ENCODE measurements at regions not wholly inside any gene's neighbourhood (a gene's known extent, or its start where the extent isn't known, plus 50 kb on each side); places are given as distances from the start of the nearest gene placed in this dataset.

DNA sequence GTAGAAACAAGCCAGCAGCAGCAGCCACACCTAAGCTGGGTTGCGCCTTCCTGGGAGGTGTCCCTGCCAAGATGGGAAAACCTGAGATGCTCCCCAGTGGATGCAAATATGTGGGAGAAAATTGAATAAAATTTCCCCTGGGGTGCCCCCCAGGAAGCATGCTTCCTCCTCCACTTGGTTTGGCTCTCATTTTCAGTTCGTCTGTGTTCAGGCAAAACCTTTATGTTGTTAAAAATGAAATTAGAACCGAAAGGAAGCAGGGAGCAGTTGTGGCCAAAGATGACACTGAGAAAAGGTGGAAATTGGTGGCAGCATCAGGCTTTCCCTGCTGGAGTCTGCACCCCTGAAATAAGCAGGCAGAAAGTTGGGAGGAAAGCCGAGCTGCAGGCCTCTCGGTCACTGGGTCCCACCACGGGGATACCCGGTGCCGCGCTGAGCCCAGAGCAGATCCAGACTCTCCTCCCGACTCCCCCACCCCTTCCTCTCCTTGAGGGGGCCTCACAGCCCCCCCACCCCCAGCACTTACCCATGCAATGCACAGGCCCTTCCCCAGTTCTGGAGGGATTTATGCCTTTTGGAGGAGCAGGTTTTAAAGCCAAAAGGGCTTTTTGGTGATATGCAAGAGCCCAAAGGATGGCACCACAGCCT is 267.7 kb upstream of the SPRED2 start:
- Histone ChIP-seq H3K4me1 (ENCODE audit: control insufficient read depth in 2 of 2, insufficient read depth in 2 of 2, low read length in 1 of 2) (no peaks in the 10 kb centered on the region), H3K36me3 (ENCODE audit: control insufficient read depth in 2 of 2, insufficient read depth in 2 of 2, low read length in 1 of 2) (no peaks in the 10 kb centered on the region), H3K9me3 (ENCODE audit: control insufficient read depth in 2 of 2, insufficient read depth in 1 of 2, low read depth in 1 of 2, low read length in 1 of 2) (no peaks in the 10 kb centered on the region), H3K27ac (ENCODE audit: low read depth in 2 of 2, low read length in 1 of 2) (no peak overlapping the region), H3K4me3 (ENCODE audit: low read depth in 1 of 2, low read length in 2 of 2) (no peak overlapping the region), H3K27me3 (ENCODE audit: control insufficient read depth in 1 of 2, insufficient read depth in 2 of 2, low read length in 2 of 2) (no peaks in the 10 kb centered on the region)
- 71 to 75% methylated on average over 7 to 10 of the region's 10 CpGs for WGBS, 2 donors

- Histone ChIP-seq H3K36me3 (ENCODE audit: control insufficient read depth in 2 of 2, insufficient read depth in 2 of 2, low read length in 1 of 2) (no peaks in the 10 kb centered on the region), H3K9me3 (ENCODE audit: control insufficient read depth in 2 of 2, insufficient read depth in 1 of 2, low read depth in 1 of 2, low read length in 1 of 2) (no peaks in the 10 kb centered on the region), H3K4me3 (ENCODE audit: low read depth in 1 of 2, low read length in 2 of 2) (no peak overlapping the region), H3K27me3 (ENCODE audit: control insufficient read depth in 1 of 2, insufficient read depth in 2 of 2, low read length in 2 of 2) (peaks cover 0 to 5% of the 10 kb centered on the region in 2 donors), H3K4me1 (ENCODE audit: control insufficient read depth in 2 of 2, insufficient read depth in 2 of 2, low read length in 1 of 2) (no peaks in the 10 kb centered on the region), H3K27ac (ENCODE audit: low read depth in 2 of 2, low read length in 1 of 2) (no peak overlapping the region)
- 67 to 85% methylated on average over 5 of the region's 5 CpGs for WGBS, 2 donors
These were observed 259.4 kb upstream of the SPRED2 start for GRCh38 chr2:65691816-65692215.

DNA sequence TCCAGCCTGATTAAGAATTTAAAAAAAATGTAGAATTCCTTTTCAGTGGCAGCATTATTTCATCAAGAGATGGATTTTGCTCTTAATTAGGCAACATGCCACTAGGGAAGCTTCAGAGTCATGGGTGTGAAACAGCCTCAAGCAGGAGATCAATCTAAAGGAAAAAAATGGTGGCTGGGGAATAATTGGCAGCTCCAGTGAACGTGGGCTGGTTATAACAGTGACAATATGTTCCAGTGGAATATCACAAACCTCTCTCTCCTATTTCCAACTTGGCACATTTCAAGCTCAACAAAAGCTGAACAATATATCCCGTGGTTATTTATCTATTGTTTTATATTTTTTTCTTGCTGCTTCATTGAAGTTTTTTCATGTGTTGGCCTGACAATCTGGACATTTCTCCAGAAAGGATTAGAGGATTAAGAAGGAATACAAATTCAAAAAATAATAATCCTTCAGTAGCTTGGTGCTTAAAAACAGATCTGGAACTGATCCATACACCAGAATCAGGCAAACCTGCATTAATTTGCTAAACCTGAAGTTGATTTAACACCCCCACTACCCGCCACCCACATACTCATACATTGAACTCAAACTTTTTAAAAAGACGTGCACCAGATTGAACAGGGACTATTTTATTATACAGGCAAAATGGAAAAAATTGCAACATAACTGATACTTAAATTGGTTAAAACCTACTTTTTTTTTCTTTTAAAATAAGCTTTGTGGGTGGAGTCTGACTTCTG is 255.9 kb upstream of the SPRED2 start:
- H3K9me3 ChIP-seq (ENCODE audit: control insufficient read depth in 2 of 2, insufficient read depth in 1 of 2, low read depth in 1 of 2, low read length in 1 of 2): no peaks in the 10 kb centered on the region
- no peaks in the 10 kb centered on the region for H3K4me1 ChIP-seq (ENCODE audit: control insufficient read depth in 2 of 2, insufficient read depth in 2 of 2, low read length in 1 of 2)
- H3K4me3 ChIP-seq (ENCODE audit: low read depth in 1 of 2, low read length in 2 of 2): no peak overlapping the region
- H3K27ac ChIP-seq (ENCODE audit: low read depth in 2 of 2, low read length in 1 of 2): no peak overlapping the region
- WGBS, 2 donors: 37 to 60% methylated on average over 4 of the region's 4 CpGs
- no peaks in the 10 kb centered on the region for H3K36me3 ChIP-seq (ENCODE audit: control insufficient read depth in 2 of 2, insufficient read depth in 2 of 2, low read length in 1 of 2)
- peaks cover 0 to 5% of the 10 kb centered on the region in 2 donors for H3K27me3 ChIP-seq (ENCODE audit: control insufficient read depth in 1 of 2, insufficient read depth in 2 of 2, low read length in 2 of 2)

DNA sequence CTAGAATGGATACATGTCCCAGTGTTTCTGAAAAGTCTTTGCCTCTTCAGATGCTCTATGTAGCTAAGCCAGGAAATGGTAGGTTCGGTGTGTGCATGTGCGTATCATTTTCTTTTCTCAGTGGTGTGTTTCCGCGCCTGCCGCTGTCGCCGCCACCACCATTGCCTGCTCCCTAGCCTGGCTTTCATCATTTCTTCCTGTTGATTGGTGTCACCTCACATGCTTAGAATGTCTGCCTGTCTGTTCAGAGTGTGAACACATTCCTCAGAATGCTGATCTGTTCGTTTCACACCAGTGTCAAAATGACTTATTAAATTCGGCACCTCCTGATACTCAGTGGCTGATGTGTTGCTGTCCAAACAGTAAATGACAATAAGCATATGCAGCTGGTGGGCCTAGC is 255.2 kb upstream of the SPRED2 start:
- Histone ChIP-seq H3K36me3 (ENCODE audit: control insufficient read depth in 2 of 2, insufficient read depth in 2 of 2, low read length in 1 of 2) (no peaks in the 10 kb centered on the region), H3K27me3 (ENCODE audit: control insufficient read depth in 1 of 2, insufficient read depth in 2 of 2, low read length in 2 of 2) (peaks cover 0 to 5% of the 10 kb centered on the region in 2 donors), H3K27ac (ENCODE audit: low read depth in 2 of 2, low read length in 1 of 2) (no peak overlapping the region), H3K9me3 (ENCODE audit: control insufficient read depth in 2 of 2, insufficient read depth in 1 of 2, low read depth in 1 of 2, low read length in 1 of 2) (no peaks in the 10 kb centered on the region), H3K4me1 (ENCODE audit: control insufficient read depth in 2 of 2, insufficient read depth in 2 of 2, low read length in 1 of 2) (no peaks in the 10 kb centered on the region), H3K4me3 (ENCODE audit: low read depth in 1 of 2, low read length in 2 of 2) (no peak overlapping the region)
- 87 to 91% methylated on average over 9 of the region's 9 CpGs for WGBS, 2 donors

- Histone ChIP-seq H3K27me3 (ENCODE audit: control insufficient read depth in 1 of 2, insufficient read depth in 2 of 2, low read length in 2 of 2) (peaks cover 0 to 5% of the 10 kb centered on the region in 2 donors), H3K9me3 (ENCODE audit: control insufficient read depth in 2 of 2, insufficient read depth in 1 of 2, low read depth in 1 of 2, low read length in 1 of 2) (peaks cover 0 to 3% of the 10 kb centered on the region in 2 donors), H3K4me1 (ENCODE audit: control insufficient read depth in 2 of 2, insufficient read depth in 2 of 2, low read length in 1 of 2) (no peaks in the 10 kb centered on the region), H3K27ac (ENCODE audit: low read depth in 2 of 2, low read length in 1 of 2) (no peak overlapping the region), H3K4me3 (ENCODE audit: low read depth in 1 of 2, low read length in 2 of 2) (no peak overlapping the region), H3K36me3 (ENCODE audit: control insufficient read depth in 2 of 2, insufficient read depth in 2 of 2, low read length in 1 of 2) (no peaks in the 10 kb centered on the region)
- 41 to 46% methylated on average over 5 of the region's 5 CpGs for WGBS, 2 donors
These were observed 254.6 kb upstream of the SPRED2 start for GRCh38 chr2:65686928-65687521.

DNA sequence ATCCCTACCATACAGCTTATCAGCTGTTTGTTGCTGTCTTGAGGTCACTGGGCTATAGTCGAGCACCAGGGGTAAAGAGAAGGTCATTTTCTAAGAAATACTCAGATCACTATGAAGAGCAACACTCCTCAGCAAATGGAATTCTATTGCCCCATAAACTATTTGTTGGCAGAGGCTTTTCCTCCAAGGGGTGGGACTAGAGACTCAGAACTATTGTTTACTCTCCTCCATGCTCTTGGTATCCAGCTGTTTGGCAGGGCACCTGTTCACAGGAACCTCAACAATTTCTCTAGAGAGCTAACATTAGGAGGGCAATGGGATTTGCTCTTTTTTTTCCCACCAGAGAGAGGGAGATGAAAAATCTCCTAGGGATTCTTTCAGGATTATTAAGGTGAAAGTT is 249.1 kb upstream of the SPRED2 start:
- H3K9me3 ChIP-seq (ENCODE audit: control insufficient read depth in 2 of 2, insufficient read depth in 1 of 2, low read depth in 1 of 2, low read length in 1 of 2): peaks cover 0 to 3% of the 10 kb centered on the region in 2 donors

GRCh38 chr2:65678779-65679391 is 246.5 kb upstream of the SPRED2 start:
- Histone ChIP-seq H3K4me3 (ENCODE audit: low read depth in 1 of 2, low read length in 2 of 2) (no peak overlapping the region), H3K36me3 (ENCODE audit: control insufficient read depth in 2 of 2, insufficient read depth in 2 of 2, low read length in 1 of 2) (no peaks in the 10 kb centered on the region), H3K27ac (ENCODE audit: low read depth in 2 of 2, low read length in 1 of 2) (no peak overlapping the region), H3K4me1 (ENCODE audit: control insufficient read depth in 2 of 2, insufficient read depth in 2 of 2, low read length in 1 of 2) (no peaks in the 10 kb centered on the region), H3K27me3 (ENCODE audit: control insufficient read depth in 1 of 2, insufficient read depth in 2 of 2, low read length in 2 of 2) (peaks cover 0 to 3% of the 10 kb centered on the region in 2 donors), H3K9me3 (ENCODE audit: control insufficient read depth in 2 of 2, insufficient read depth in 1 of 2, low read depth in 1 of 2, low read length in 1 of 2) (peaks cover 2 to 3% of the 10 kb centered on the region in 2 donors)
- 65 to 76% methylated on average over 5 of the region's 5 CpGs for WGBS, 2 donors

More for the DNA sequence above, 249.1 kb upstream of the SPRED2 start:
- 70 to 84% methylated on average over 1 of the region's 1 CpG for WGBS, 2 donors
- Histone ChIP-seq H3K27ac (ENCODE audit: low read depth in 2 of 2, low read length in 1 of 2) (no peak overlapping the region), H3K4me1 (ENCODE audit: control insufficient read depth in 2 of 2, insufficient read depth in 2 of 2, low read length in 1 of 2) (no peaks in the 10 kb centered on the region), H3K27me3 (ENCODE audit: control insufficient read depth in 1 of 2, insufficient read depth in 2 of 2, low read length in 2 of 2) (no peaks in the 10 kb centered on the region), H3K4me3 (ENCODE audit: low read depth in 1 of 2, low read length in 2 of 2) (no peak overlapping the region), H3K36me3 (ENCODE audit: control insufficient read depth in 2 of 2, insufficient read depth in 2 of 2, low read length in 1 of 2) (no peaks in the 10 kb centered on the region)

DNA sequence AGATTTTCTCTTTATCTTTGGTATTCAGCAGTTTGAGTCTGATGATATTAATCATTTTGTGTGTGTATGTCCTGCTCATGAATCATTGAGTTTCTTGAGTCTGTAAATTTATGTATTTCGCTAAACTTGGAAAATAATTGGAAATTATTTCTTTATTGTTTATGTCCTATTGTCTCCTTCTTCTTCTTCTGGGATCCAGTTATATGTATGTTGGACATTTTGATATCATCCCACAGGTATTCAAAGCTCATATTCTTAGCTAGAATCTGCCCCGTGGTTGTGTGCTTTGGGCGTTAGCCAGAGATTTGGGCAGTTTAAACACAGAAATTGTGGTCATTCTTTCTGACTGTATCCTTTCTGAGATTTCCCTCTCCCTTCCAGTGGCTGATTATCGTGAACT is 243.0 kb upstream of the SPRED2 start:
- Histone ChIP-seq H3K4me1 (ENCODE audit: control insufficient read depth in 2 of 2, insufficient read depth in 2 of 2, low read length in 1 of 2) (no peaks in the 10 kb centered on the region), H3K27me3 (ENCODE audit: control insufficient read depth in 1 of 2, insufficient read depth in 2 of 2, low read length in 2 of 2) (peaks cover 0 to 3% of the 10 kb centered on the region in 2 donors), H3K4me3 (ENCODE audit: low read depth in 1 of 2, low read length in 2 of 2) (no peak overlapping the region), H3K9me3 (ENCODE audit: control insufficient read depth in 2 of 2, insufficient read depth in 1 of 2, low read depth in 1 of 2, low read length in 1 of 2) (peaks cover 0 to 2% of the 10 kb centered on the region in 2 donors), H3K27ac (ENCODE audit: low read depth in 2 of 2, low read length in 1 of 2) (no peak overlapping the region), H3K36me3 (ENCODE audit: control insufficient read depth in 2 of 2, insufficient read depth in 2 of 2, low read length in 1 of 2) (no peaks in the 10 kb centered on the region)
- 84 to 92% methylated on average over 4 of the region's 4 CpGs for WGBS, 2 donors

DNA sequence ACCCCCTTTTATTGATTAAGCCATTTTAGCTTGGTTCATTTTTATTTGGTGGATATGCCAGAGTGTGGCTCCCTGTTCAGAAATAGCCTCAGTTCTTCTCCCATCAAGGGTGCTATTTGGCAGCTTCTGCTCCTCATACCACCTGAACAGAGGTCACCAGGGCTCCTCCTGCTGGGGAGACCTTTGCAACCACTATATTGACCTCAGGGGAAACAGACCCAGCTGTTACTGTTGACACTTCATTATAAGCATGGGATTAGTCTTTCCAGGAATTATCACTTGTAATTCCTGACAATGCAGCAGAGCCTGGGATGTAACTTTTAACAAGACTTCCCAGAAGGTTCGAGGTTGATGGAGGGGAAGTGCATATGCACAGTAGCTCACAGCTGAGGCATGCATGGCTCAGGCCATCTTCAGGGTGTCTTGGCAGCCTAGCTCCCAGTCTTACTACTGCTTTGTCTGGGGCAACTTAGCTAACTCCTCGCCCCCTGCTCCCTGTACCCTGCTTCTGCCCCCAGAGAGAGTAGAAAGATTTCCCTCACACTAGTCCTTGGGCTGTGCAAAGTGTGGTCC is 239.4 kb upstream of the SPRED2 start:
- peaks cover 2% of the 10 kb centered on the region in 2 donors for H3K9me3 ChIP-seq (ENCODE audit: control insufficient read depth in 2 of 2, insufficient read depth in 1 of 2, low read depth in 1 of 2, low read length in 1 of 2)
- WGBS, 2 donors: 25 to 32% methylated on average over 2 of the region's 2 CpGs
- peaks cover 0 to 3% of the 10 kb centered on the region in 2 donors for H3K27me3 ChIP-seq (ENCODE audit: control insufficient read depth in 1 of 2, insufficient read depth in 2 of 2, low read length in 2 of 2)
- no peaks in the 10 kb centered on the region for H3K4me1 ChIP-seq (ENCODE audit: control insufficient read depth in 2 of 2, insufficient read depth in 2 of 2, low read length in 1 of 2)
- H3K27ac ChIP-seq (ENCODE audit: low read depth in 2 of 2, low read length in 1 of 2): no peak overlapping the region
- no peak overlapping the region for H3K4me3 ChIP-seq (ENCODE audit: low read depth in 1 of 2, low read length in 2 of 2)
- H3K36me3 ChIP-seq (ENCODE audit: control insufficient read depth in 2 of 2, insufficient read depth in 2 of 2, low read length in 1 of 2): no peaks in the 10 kb centered on the region
